Hematopoietic multipotent progenitor cell (in vitro differentiated cells): ENCODE measurements at regions not wholly inside any gene's neighbourhood (a gene's known extent, or its start where the extent isn't known, plus 50 kb on each side); places are given as distances from the start of the nearest gene placed in this dataset.
A peak's percentile ranks its signal among the peaks of the same experiment; 100 is the strongest.

Experiments used
- DNase-seq, 3 donors: peaks; one replicate each; pipeline ENCODE4 v3.0.0-alpha.2; 2011 to 2015; ENCODE audit warnings: low read depth in 2 of 3, low spot score in 2 of 3

DNA sequence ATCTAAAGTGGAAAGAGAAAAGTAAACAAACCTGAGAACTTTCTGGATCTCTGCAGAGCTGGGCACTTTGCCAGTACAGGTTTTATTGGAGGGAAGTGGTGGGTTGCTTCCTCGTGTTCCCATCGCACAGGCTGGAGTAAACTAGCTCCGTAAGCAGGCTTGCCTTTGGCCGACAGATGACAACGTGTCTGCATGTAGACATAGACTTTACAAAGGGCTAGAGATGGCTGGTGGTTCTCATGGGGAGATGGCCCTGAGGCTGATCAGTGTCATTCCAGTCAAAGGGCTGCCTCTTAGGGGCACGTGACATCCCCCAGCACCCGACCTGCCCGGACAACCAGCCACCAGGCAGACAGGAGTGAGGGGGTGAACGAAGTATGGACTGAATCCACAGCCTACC lies 98.8 kb downstream of the YTHDF1 start:
- DNase-seq, result no peak

- DNase-seq, result peak in 1 of 3 donors; percentile 22
Measured at GRCh38 chr20:63116412-63117106, 99.4 kb downstream of the YTHDF1 start.

- no peak for DNase-seq
Measured at GRCh38 chr20:63115651-63116411, 100.1 kb downstream of the YTHDF1 start.

DNA sequence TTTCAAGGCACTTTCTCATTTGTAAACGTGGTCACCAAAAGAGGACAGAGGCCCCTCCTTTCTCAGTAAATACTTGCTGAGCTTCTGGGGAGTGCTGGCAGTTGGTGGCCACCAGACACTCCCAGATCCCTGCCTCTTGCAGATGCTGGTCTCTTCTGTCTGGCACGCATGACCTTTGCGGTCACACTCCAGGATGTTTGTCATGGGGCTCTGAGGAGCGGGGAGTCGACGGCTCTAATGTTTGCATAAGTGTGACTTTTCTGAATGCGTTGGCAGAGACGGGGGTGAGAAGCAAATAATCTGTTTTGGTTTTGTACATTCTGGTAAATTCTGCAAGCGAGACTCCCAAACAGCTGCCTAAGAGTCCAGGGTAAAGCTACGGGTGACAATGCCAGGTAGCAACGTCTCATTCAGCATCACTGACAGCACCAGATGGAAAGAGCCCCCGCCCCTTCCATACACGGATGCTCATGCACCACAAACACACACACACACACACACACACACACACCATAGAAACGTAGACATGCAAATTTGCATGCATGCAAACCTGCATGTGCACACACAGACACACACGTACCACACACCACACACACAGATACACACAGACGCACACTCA lies 101.1 kb downstream of the YTHDF1 start:
- DNase-seq, result no peak

DNA sequence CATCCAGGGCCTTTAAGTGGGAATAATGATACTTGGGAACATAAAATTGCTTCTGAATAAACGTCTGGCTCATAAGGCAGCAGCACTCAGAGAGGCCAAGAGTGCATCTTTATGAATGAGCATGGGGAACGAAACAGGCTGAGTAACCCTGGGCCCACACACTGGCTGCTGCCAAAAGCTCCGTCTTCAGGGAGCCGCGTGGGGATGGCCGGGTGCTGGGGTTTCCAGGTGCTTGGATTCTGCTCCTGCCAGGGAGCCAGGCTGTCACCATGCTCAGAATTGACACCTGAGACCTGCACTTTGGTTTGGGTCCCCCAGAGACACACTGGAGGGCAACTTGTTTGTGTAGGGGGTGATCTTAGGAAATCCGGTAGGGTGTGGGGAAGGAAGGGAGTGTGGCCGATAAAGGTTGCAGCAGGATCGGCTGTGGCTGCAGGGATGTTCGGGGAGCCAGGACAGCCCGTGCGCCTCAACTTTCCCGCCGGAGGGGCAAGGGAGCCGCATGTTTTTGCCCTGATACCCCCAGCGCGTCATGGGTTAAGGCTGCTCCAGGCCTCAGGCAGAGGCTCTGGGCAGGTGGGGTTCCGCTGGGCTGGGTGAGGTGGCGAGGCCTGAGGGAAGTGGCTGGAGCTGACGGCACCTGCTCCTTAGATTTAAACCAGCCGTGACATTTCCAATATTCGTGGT lies 101.8 kb downstream of the YTHDF1 start:
- no peak for DNase-seq

GRCh38 chr20:63112491-63113219 lies 103.3 kb downstream of the YTHDF1 start:
- DNase-seq, result no peak

DNA sequence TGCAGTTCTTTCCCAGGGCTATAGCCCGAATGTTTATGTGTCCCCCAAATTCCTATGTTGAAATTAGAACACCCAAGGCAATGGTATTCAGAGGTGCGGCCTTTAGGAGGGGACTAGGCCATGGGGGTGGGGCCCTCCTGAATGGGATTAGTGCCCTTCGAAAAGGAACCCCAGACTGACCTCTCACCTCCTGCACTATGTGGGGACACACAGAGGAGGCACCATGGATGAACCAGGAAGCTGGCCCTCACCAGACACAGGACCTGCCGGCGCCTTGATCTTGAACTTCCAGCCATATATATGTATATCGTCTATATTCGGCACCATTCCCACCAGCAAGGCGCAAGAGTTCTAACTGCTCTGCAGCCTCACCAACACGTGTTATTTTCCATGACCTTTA lies 101.5 kb upstream of the BHLHE23 start:
- DNase-seq, result no peak

GRCh38 chr20:63107449-63108200 lies 100.9 kb upstream of the BHLHE23 start:
- no peak for DNase-seq

GRCh38 chr20:63106765-63107448 lies 100.1 kb upstream of the BHLHE23 start:
- no peak for DNase-seq

DNA sequence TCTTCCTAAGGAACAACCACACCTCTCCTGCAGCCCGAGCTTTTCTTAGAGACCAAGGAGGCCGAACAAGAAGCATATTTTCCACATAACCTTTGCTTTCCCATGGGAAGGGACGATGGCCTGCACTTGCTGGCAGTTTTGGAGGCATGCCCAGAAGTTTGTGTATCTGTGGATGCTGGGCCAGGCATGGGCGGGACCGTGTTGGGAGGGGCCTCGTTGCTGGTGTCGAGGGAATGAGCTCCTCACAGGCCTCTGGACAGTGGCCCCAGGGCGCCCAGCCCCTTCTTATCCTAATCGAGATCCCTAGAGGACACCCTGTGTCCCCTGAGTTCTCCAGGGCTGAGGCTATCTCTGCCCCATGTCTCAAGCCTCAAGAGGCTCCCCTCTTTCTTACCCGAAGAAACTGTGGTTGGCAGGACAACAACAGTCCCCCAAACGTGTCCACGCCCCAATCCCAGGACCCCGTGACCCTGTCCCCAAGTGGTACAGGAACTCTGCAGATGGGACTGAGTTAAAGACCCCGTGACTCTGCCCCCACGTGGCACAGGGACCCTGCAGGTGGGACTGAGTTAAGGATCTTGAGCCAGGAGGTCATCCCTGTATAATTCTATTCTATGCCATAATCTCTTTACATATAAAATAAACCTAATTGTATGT lies 99.5 kb upstream of the BHLHE23 start:
- no peak for DNase-seq

DNA sequence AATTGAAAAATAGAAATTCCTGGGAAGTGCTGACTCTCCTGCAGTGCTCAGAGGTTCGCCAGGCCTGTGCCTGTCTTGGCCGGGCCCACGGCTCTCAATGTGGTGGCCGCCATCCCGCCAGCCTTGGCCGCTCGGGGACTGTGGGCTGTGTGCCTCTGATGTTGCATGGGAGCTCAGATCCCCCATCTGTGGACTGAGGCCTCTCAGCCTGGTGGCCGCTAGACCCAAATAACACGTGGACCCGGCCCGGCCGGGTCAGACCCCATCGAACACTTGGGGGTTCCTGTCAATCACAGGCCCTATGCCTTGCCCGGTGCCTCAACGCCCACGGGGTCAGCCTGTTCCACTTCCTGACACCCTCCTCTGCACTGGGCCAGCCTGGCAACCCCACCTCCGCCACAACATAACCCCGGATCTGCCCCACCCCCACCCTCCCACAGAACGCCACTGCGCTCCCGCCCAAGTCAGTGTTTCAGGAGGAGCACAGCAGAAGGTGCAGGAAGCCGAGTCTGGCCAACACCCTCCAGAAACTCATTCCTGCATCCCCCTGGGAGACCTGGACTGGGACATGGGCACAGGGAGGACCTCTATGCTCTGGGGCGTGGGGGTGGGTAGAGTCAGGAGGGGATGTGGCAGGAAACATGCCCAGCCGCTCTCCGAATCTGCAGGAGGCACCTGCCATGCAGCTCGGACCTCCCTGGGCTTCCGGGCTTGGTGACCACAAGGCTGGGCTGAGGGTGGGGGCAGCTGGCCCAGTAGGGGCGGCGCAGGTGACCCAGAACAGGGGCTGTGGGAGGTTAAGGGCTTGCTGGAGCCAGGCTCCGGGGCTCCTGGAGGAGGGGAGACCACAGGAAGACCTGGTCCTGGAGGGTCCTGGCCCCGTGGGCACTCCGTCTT lies 98.7 kb upstream of the BHLHE23 start:
- no peak for DNase-seq

GRCh38 chr20:63104312-63105181 lies 97.8 kb upstream of the BHLHE23 start:
- no peak for DNase-seq

GRCh38 chr20:63103402-63104311 lies 96.9 kb upstream of the BHLHE23 start:
- DNase-seq, result peak in 1 of 3 donors; percentile 11

DNA sequence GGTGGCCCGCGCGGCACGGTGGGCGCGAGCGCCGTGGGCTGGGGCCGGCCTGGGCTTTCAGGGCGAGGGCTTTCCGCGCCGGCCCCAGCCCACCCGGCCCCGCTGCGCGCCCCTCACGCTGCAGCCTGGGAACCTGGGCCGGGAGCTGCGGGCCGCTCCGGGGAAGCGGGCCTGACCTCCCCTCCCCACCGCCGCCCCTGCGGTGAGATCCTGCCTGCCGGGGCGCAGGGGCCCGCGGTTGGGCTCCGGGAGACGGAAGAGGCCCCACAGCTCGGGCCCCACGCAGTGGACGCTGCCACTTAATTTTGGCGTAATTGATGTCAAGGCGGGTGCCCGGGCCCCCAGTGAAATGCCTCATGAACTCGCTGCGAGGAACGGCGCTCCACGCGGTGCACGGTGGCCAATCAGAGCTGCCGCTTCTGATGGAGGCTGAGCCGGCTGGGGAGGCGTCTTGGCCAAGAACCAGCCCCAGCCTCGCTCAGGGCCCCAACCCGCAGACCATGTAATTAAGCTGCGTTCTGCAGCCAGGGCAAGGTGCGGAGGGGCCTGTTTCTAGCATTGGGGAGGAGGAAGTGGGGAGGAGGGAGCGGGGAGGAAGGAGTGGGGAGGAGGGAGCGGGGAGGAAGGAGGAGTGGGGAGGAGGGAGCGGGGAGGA lies 96.1 kb upstream of the BHLHE23 start:
- DNase-seq, result peak in 2 of 3 donors; percentile 35 to 42
